CD4-positive, CD25-positive, alpha-beta regulatory T cell (primary cell): ENCODE measurements at regions not wholly inside any gene's neighbourhood (a gene's known extent, or its start where the extent isn't known, plus 50 kb on each side); places are given as distances from the start of the nearest gene placed in this dataset.

Experiments used
- ATAC-seq, 2 donors: fragments of 150-1000 bp; cut with Tn5 transposase; one replicate each; pipeline ENCODE4 v1.10.0; 2021; ENCODE audit warnings: low read depth in 2 of 2, moderate number of reproducible peaks in 2 of 2, moderate library complexity in 1 of 2
- DNase-seq, 3 donors: peaks; one replicate each; pipeline versions ENCODE4 v3.0.0 to v3.0.0-alpha.2; 2012 to 2022; ENCODE audit warnings: mixed read lengths in 1 of 3
- H3K27ac ChIP-seq: one replicate; pipeline ENCODE4 v1.7.0; 2013; ENCODE audit warnings: mild to moderate bottlenecking, low read length; ENCODE audit not compliant: insufficient read depth, poor library complexity, severe bottlenecking
- H3K27me3 ChIP-seq: one replicate; pipeline ENCODE4 v1.7.0; 2013; ENCODE audit warnings: low read length; ENCODE audit not compliant: control insufficient read depth, insufficient read depth
- H3K36me3 ChIP-seq: one replicate; pipeline ENCODE4 v1.7.0; 2013; ENCODE audit warnings: mild to moderate bottlenecking, low read length, moderate library complexity; ENCODE audit not compliant: control insufficient read depth, insufficient read depth
- H3K4me1 ChIP-seq: 2 replicates; pipeline ENCODE4 v1.7.0; 2013; ENCODE audit warnings: mild to moderate bottlenecking, low read length; ENCODE audit not compliant: insufficient read depth, control insufficient read depth, poor library complexity, severe bottlenecking
- H3K4me3 ChIP-seq: one replicate; pipeline ENCODE4 v1.7.0; 2013; ENCODE audit warnings: low read depth, mild to moderate bottlenecking, low read length, moderate library complexity
- H3K9me3 ChIP-seq, 2 experiments: 1 replicate in 1 of 2; 2 replicates in 1 of 2; pipeline ENCODE4 v1.7.0; 2013; ENCODE audit warnings: low read length in 2 of 2, mild to moderate bottlenecking in 1 of 2, moderate library complexity in 1 of 2; ENCODE audit not compliant: control insufficient read depth in 2 of 2
- H3K27ac Mint-ChIP-seq, 3 donors: one replicate each; pipeline ENCODE4 v1.8.0; 2020 to 2022; ENCODE audit warnings: mild to moderate bottlenecking in 3 of 3, mixed read lengths in 3 of 3, moderate library complexity in 2 of 3
- H3K27me3 Mint-ChIP-seq: one replicate; pipeline ENCODE4 v1.8.0; 2022; ENCODE audit warnings: mild to moderate bottlenecking, mixed read lengths
- H3K36me3 Mint-ChIP-seq: one replicate; pipeline ENCODE4 v1.8.0; 2020; ENCODE audit warnings: mixed read lengths
- H3K4me1 Mint-ChIP-seq, 4 donors: one replicate each; pipeline ENCODE4 v1.8.0; 2020 to 2022; ENCODE audit warnings: mixed read lengths in 4 of 4, mild to moderate bottlenecking in 1 of 4
- H3K4me3 Mint-ChIP-seq, 4 donors: one replicate each; pipeline ENCODE4 v1.8.0; 2020 to 2022; ENCODE audit warnings: mild to moderate bottlenecking in 4 of 4, mixed read lengths in 4 of 4, moderate library complexity in 3 of 4
- H3K9me3 Mint-ChIP-seq, 7 donors: one replicate each; pipeline ENCODE4 v1.8.0; 2020 to 2022; ENCODE audit warnings: mixed read lengths in 7 of 7, mild to moderate bottlenecking in 3 of 7, moderate library complexity in 2 of 7

GRCh38 chr15:69954666-69955065, 143.1 kb downstream of the TLE3 start:
- DNase-seq, result no peak
- H3K4me1 ChIP-seq, result no peaks in the 10 kb centered on the region

GRCh38 chr15:69955240-69955894, 142.3 kb downstream of the TLE3 start:
- Mint-ChIP-seq H3K4me3 (no peak overlapping the region), H3K9me3 (peaks cover 0 to 2% (median 0%) of the 10 kb centered on the region in 7 donors), H3K4me1 (no peaks in the 10 kb centered on the region), H3K36me3 (no peaks in the 10 kb centered on the region), H3K27ac (no peak overlapping the region), H3K27me3 (peaks cover 13% of the 10 kb centered on the region)
- H3K4me3 ChIP-seq, result no peak overlapping the region
- no peaks in the 10 kb centered on the region for H3K9me3 ChIP-seq
- H3K36me3 ChIP-seq, result no peaks in the 10 kb centered on the region
- no peaks in the 10 kb centered on the region for H3K27me3 ChIP-seq
- H3K4me1 ChIP-seq, result no peaks in the 10 kb centered on the region
- no peak for ATAC-seq
- no peak overlapping the region for H3K27ac ChIP-seq
- no peak for DNase-seq

More at GRCh38 chr15:69954666-69955065, 143.1 kb downstream of the TLE3 start:
- Mint-ChIP-seq H3K36me3 (no peaks in the 10 kb centered on the region), H3K27me3 (peaks cover 12% of the 10 kb centered on the region), H3K4me3 (no peak overlapping the region), H3K27ac (no peak overlapping the region), H3K9me3 (peaks cover 0 to 2% (median 0%) of the 10 kb centered on the region in 7 donors), H3K4me1 (no peaks in the 10 kb centered on the region)
- no peak overlapping the region for H3K4me3 ChIP-seq
- no peaks in the 10 kb centered on the region for H3K9me3 ChIP-seq
- no peaks in the 10 kb centered on the region for H3K27me3 ChIP-seq
- ATAC-seq, result no peak
- no peaks in the 10 kb centered on the region for H3K36me3 ChIP-seq
- no peak overlapping the region for H3K27ac ChIP-seq

GRCh38 chr15:69956417-69956816, 141.3 kb downstream of the TLE3 start:
- peaks cover 15% of the 10 kb centered on the region for H3K27me3 Mint-ChIP-seq

GRCh38 chr15:69957175-69957574, 140.5 kb downstream of the TLE3 start:
- peak in 1 of 3 donors; percentile 2 for DNase-seq
- Histone ChIP-seq H3K4me1 (no peaks in the 10 kb centered on the region), H3K27ac (no peak overlapping the region), H3K9me3 (no peaks in the 10 kb centered on the region), H3K27me3 (peaks cover 3% of the 10 kb centered on the region), H3K36me3 (no peaks in the 10 kb centered on the region), H3K4me3 (no peak overlapping the region)
- no peak for ATAC-seq
- Mint-ChIP-seq H3K4me1 (no peaks in the 10 kb centered on the region), H3K36me3 (no peaks in the 10 kb centered on the region), H3K27me3 (peaks cover 21% of the 10 kb centered on the region), H3K4me3 (no peak overlapping the region), H3K9me3 (peaks cover 0 to 2% (median 0%) of the 10 kb centered on the region in 7 donors), H3K27ac (no peak overlapping the region)

More at GRCh38 chr15:69956417-69956816, 141.3 kb downstream of the TLE3 start:
- no peak overlapping the region for H3K27ac Mint-ChIP-seq
- peaks cover 0 to 2% (median 0%) of the 10 kb centered on the region in 7 donors for H3K9me3 Mint-ChIP-seq
- Histone ChIP-seq H3K4me1 (no peaks in the 10 kb centered on the region), H3K36me3 (no peaks in the 10 kb centered on the region), H3K27ac (no peak overlapping the region), H3K27me3 (no peaks in the 10 kb centered on the region), H3K4me3 (no peak overlapping the region), H3K9me3 (no peaks in the 10 kb centered on the region)
- H3K4me1 Mint-ChIP-seq, result no peaks in the 10 kb centered on the region
- DNase-seq (no peak), ATAC-seq (no peak)
- H3K36me3 Mint-ChIP-seq, result no peaks in the 10 kb centered on the region
- no peak overlapping the region for H3K4me3 Mint-ChIP-seq

GRCh38 chr15:69958496-69959084, 139.1 kb downstream of the TLE3 start:
- no peak overlapping the region for H3K4me3 ChIP-seq
- no peak for ATAC-seq

GRCh38 chr15:69962561-69962960, 135.2 kb downstream of the TLE3 start:
- Mint-ChIP-seq H3K4me3 (no peak overlapping the region), H3K9me3 (peaks cover 0 to 2% (median 0%) of the 10 kb centered on the region in 7 donors), H3K4me1 (no peaks in the 10 kb centered on the region), H3K27ac (no peak overlapping the region), H3K36me3 (peaks cover 3% of the 10 kb centered on the region), H3K27me3 (peaks cover 25% of the 10 kb centered on the region)
- Histone ChIP-seq H3K27me3 (peaks cover 3% of the 10 kb centered on the region), H3K36me3 (no peaks in the 10 kb centered on the region), H3K4me3 (no peak overlapping the region), H3K27ac (no peak overlapping the region), H3K4me1 (no peaks in the 10 kb centered on the region), H3K9me3 (no peaks in the 10 kb centered on the region)
- DNase-seq (no peak), ATAC-seq (no peak)

More at GRCh38 chr15:69958496-69959084, 139.1 kb downstream of the TLE3 start:
- Histone ChIP-seq H3K36me3 (no peaks in the 10 kb centered on the region), H3K4me1 (no peaks in the 10 kb centered on the region), H3K27ac (no peak overlapping the region), H3K9me3 (no peaks in the 10 kb centered on the region), H3K27me3 (peaks cover 3% of the 10 kb centered on the region)
- peaks cover 0 to 2% (median 0%) of the 10 kb centered on the region in 7 donors for H3K9me3 Mint-ChIP-seq
- H3K27me3 Mint-ChIP-seq, result peaks cover 23% of the 10 kb centered on the region
- H3K4me3 Mint-ChIP-seq, result no peak overlapping the region
- no peaks in the 10 kb centered on the region for H3K36me3 Mint-ChIP-seq
- H3K4me1 Mint-ChIP-seq, result no peaks in the 10 kb centered on the region
- H3K27ac Mint-ChIP-seq, result no peak overlapping the region
- DNase-seq, result no peak

GRCh38 chr15:69963385-69963784, 134.3 kb downstream of the TLE3 start:
- Histone ChIP-seq H3K9me3 (no peaks in the 10 kb centered on the region), H3K4me3 (no peak overlapping the region), H3K4me1 (no peaks in the 10 kb centered on the region), H3K36me3 (no peaks in the 10 kb centered on the region), H3K27ac (no peak overlapping the region), H3K27me3 (peaks cover 3% of the 10 kb centered on the region)
- H3K4me1 Mint-ChIP-seq, result no peaks in the 10 kb centered on the region
- ATAC-seq, result no peak
- peaks cover 3% of the 10 kb centered on the region for H3K36me3 Mint-ChIP-seq
- peaks cover 0 to 2% (median 0%) of the 10 kb centered on the region in 7 donors for H3K9me3 Mint-ChIP-seq
- no peak overlapping the region for H3K27ac Mint-ChIP-seq
- peaks cover 25% of the 10 kb centered on the region for H3K27me3 Mint-ChIP-seq
- DNase-seq, result no peak
- no peak overlapping the region for H3K4me3 Mint-ChIP-seq

- H3K4me3 ChIP-seq, result no peak overlapping the region
- peaks cover 0 to 2% (median 0%) of the 10 kb centered on the region in 7 donors for H3K9me3 Mint-ChIP-seq
- H3K36me3 Mint-ChIP-seq, result no peaks in the 10 kb centered on the region
- no peak overlapping the region for H3K27ac ChIP-seq
- no peak overlapping the region for H3K4me3 Mint-ChIP-seq
- no peaks in the 10 kb centered on the region for H3K4me1 ChIP-seq
- H3K27me3 ChIP-seq, result peaks cover 7% of the 10 kb centered on the region
- no peaks in the 10 kb centered on the region for H3K9me3 ChIP-seq
- DNase-seq, result no peak
- ATAC-seq, result no peak
- H3K27me3 Mint-ChIP-seq, result peaks cover 4% of the 10 kb centered on the region
- H3K4me1 Mint-ChIP-seq, result no peaks in the 10 kb centered on the region
- no peaks in the 10 kb centered on the region for H3K36me3 ChIP-seq
- H3K27ac Mint-ChIP-seq, result no peak overlapping the region
Observed at GRCh38 chr15:69971771-69972170, 125.9 kb downstream of the TLE3 start.
